ENCODE measurements at regions not wholly inside any gene's neighbourhood (a gene's known extent, or its start where the extent isn't known, plus 50 kb on each side); places are given as distances from the start of the nearest gene placed in this dataset.

GRCh38 chr3:1943395-1944118 lies 155.1 kb upstream of the CNTN4 start:
- TF ChIP-seq CTCF (IDR thresholded peaks at IDR 0.05): no peak
- TF ChIP-seq POLR2A (IDR thresholded peaks at IDR 0.05): no peak

Data from lower leg skin (tissue), 3 donors.